Uterus (tissue), 2 donors: ENCODE measurements at regions not wholly inside any gene's neighbourhood (a gene's known extent, or its start where the extent isn't known, plus 50 kb on each side); places are given as distances from the start of the nearest gene placed in this dataset.

ENCODE experiments used
- POLR2A ChIP-seq, 2 donors: fragments of 450-650 bp; IDR thresholded peaks; one replicate each; pipeline ENCODE4 v1.6.1; 2016; ENCODE audit warnings: antibody characterized with exemption in 2 of 2, mild to moderate bottlenecking in 1 of 2, moderate library complexity in 1 of 2
- TF ChIP-seq, protein P1 (sequence below), 4 experiments: fragments of 200-600 bp in 2 of 4; fragments of 450-650 bp in 2 of 4; sonication (generic) in 2 of 4; IDR thresholded peaks; one replicate each; pipeline ENCODE4 v1.5.1; 2016 to 2019; ENCODE audit warnings: antibody characterized with exemption in 4 of 4, mild to moderate bottlenecking in 2 of 4, moderate library complexity in 1 of 4

DNA sequence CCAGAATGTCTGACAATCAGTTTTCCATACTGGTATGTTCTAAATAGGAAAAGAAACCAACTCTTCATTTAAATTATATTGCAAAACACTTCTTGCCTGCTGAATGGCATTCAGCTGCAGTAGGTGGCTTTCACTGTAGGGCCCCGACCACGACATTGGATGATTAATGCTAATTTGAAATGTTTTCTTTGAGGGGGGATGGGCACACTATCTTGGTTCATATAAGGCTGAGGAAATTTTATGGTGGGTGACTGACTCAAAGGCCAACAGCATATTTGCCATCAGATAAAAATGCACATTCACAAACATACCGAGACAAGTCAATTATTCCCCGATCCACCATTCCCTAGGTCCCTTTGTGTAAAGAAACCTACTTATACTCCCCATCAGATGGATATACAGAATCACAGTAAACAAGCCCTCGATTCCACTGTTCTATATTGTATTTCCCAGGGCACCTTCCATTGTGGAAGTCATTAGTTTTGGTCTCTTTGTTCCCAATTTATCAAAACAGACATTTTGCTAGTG, 464.2 kb upstream of the DAB1 start:
- TF ChIP-seq, protein P1, sequence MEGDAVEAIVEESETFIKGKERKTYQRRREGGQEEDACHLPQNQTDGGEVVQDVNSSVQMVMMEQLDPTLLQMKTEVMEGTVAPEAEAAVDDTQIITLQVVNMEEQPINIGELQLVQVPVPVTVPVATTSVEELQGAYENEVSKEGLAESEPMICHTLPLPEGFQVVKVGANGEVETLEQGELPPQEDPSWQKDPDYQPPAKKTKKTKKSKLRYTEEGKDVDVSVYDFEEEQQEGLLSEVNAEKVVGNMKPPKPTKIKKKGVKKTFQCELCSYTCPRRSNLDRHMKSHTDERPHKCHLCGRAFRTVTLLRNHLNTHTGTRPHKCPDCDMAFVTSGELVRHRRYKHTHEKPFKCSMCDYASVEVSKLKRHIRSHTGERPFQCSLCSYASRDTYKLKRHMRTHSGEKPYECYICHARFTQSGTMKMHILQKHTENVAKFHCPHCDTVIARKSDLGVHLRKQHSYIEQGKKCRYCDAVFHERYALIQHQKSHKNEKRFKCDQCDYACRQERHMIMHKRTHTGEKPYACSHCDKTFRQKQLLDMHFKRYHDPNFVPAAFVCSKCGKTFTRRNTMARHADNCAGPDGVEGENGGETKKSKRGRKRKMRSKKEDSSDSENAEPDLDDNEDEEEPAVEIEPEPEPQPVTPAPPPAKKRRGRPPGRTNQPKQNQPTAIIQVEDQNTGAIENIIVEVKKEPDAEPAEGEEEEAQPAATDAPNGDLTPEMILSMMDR (IDR thresholded peaks at IDR 0.05): no peak
- TF ChIP-seq POLR2A (IDR thresholded peaks at IDR 0.05): no peak
